ENCODE measurements at regions not wholly inside any gene's neighbourhood (a gene's known extent, or its start where the extent isn't known, plus 50 kb on each side); places are given as distances from the start of the nearest gene placed in this dataset.

DNA sequence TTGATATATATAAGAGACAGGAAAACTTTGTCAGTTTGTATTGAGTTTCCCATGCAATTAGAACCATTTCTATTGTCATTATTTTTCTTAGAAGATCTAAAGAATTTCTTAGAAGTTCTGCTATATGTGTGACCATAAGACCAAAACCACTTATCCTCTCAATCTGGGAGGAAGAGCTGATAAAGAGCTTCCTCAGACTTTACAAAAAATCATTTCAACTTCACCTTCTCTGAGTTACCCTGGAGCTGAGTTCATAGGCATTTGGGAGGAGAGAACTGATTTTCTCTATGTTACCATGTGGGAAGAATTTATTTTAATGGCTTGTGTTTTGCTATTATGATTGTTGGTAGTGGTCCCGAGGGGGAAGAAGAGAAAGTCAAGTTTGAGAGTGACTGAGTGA is 329.3 kb downstream of the GPD2 start:
- TF ChIP-seq POLR2A (IDR thresholded peaks at IDR 0.05) (no peak), POLR2AphosphoS5 (IDR thresholded peaks at IDR 0.05) (no peak), EP300 (IDR thresholded peaks at IDR 0.05) (no peak)
- TF ChIP-seq, protein P1, sequence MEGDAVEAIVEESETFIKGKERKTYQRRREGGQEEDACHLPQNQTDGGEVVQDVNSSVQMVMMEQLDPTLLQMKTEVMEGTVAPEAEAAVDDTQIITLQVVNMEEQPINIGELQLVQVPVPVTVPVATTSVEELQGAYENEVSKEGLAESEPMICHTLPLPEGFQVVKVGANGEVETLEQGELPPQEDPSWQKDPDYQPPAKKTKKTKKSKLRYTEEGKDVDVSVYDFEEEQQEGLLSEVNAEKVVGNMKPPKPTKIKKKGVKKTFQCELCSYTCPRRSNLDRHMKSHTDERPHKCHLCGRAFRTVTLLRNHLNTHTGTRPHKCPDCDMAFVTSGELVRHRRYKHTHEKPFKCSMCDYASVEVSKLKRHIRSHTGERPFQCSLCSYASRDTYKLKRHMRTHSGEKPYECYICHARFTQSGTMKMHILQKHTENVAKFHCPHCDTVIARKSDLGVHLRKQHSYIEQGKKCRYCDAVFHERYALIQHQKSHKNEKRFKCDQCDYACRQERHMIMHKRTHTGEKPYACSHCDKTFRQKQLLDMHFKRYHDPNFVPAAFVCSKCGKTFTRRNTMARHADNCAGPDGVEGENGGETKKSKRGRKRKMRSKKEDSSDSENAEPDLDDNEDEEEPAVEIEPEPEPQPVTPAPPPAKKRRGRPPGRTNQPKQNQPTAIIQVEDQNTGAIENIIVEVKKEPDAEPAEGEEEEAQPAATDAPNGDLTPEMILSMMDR (IDR thresholded peaks at IDR 0.05) = no peak
